ENCODE measurements at regions not wholly inside any gene's neighbourhood (a gene's known extent, or its start where the extent isn't known, plus 50 kb on each side); places are given as distances from the start of the nearest gene placed in this dataset.

DNA sequence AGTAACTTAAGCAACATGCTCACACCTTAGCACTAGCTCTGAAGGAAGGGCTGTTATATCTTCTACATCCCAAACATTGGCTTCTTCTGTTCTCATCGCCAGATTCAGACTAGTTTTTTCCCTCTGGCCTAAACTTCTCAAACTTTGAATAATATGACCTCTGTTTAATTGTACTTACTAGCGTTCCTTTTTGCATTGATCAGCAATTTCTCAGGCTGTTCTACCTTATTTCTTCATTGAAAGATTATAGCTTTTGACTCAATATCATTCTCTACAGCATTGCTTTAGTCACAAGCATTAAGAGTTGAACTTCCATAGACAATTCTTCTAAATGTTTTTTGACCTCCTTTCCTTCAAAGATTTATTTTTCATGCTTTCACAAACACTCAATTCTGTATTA, 659.2 kb downstream of the PCDH7 start:
- ATAC-seq = no peak
- no peak for TF ChIP-seq ARNTL (CRISPR knock-in tag; IDR thresholded peaks at IDR 0.05; ENCODE audit: borderline replicate concordance, low read depth)
- TF ChIP-seq, protein P1, sequence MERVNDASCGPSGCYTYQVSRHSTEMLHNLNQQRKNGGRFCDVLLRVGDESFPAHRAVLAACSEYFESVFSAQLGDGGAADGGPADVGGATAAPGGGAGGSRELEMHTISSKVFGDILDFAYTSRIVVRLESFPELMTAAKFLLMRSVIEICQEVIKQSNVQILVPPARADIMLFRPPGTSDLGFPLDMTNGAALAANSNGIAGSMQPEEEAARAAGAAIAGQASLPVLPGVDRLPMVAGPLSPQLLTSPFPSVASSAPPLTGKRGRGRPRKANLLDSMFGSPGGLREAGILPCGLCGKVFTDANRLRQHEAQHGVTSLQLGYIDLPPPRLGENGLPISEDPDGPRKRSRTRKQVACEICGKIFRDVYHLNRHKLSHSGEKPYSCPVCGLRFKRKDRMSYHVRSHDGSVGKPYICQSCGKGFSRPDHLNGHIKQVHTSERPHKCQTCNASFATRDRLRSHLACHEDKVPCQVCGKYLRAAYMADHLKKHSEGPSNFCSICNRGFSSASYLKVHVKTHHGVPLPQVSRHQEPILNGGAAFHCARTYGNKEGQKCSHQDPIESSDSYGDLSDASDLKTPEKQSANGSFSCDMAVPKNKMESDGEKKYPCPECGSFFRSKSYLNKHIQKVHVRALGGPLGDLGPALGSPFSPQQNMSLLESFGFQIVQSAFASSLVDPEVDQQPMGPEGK (CRISPR knock-in tag; IDR thresholded peaks at IDR 0.05; ENCODE audit: borderline replicate concordance) = no peak
- TF ChIP-seq, protein P2, sequence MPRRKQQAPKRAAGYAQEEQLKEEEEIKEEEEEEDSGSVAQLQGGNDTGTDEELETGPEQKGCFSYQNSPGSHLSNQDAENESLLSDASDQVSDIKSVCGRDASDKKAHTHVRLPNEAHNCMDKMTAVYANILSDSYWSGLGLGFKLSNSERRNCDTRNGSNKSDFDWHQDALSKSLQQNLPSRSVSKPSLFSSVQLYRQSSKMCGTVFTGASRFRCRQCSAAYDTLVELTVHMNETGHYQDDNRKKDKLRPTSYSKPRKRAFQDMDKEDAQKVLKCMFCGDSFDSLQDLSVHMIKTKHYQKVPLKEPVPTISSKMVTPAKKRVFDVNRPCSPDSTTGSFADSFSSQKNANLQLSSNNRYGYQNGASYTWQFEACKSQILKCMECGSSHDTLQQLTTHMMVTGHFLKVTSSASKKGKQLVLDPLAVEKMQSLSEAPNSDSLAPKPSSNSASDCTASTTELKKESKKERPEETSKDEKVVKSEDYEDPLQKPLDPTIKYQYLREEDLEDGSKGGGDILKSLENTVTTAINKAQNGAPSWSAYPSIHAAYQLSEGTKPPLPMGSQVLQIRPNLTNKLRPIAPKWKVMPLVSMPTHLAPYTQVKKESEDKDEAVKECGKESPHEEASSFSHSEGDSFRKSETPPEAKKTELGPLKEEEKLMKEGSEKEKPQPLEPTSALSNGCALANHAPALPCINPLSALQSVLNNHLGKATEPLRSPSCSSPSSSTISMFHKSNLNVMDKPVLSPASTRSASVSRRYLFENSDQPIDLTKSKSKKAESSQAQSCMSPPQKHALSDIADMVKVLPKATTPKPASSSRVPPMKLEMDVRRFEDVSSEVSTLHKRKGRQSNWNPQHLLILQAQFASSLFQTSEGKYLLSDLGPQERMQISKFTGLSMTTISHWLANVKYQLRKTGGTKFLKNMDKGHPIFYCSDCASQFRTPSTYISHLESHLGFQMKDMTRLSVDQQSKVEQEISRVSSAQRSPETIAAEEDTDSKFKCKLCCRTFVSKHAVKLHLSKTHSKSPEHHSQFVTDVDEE (CRISPR knock-in tag; IDR thresholded peaks at IDR 0.05) = no peak
- no peak for TF ChIP-seq ZNF70 (CRISPR knock-in tag; IDR thresholded peaks at IDR 0.05)
- no peak for TF ChIP-seq BACH2 (CRISPR knock-in tag; IDR thresholded peaks at IDR 0.05; ENCODE audit: borderline replicate concordance)
- TF ChIP-seq TOX (CRISPR knock-in tag; IDR thresholded peaks at IDR 0.05; ENCODE audit: borderline replicate concordance) = no peak

DNA sequence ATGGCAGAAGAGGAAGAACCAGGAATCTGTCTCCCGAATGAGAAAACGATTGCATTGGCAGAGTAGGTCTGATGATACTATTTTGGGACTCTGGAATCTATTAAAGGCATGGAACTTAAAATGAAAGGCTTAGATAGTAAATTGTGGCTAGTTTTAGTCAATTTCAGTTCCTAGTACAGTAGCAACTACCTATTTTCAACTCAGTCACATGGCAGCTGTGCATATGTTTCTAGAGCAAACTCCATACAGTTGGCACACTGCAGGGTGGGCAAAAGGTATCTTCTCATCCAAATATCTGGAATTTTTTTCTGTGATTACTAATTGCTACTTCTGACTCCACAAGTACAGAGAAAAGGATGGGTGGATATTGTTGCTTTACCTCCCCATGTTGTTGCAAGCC, 663.6 kb downstream of the PCDH7 start:
- TF ChIP-seq, protein P3, sequence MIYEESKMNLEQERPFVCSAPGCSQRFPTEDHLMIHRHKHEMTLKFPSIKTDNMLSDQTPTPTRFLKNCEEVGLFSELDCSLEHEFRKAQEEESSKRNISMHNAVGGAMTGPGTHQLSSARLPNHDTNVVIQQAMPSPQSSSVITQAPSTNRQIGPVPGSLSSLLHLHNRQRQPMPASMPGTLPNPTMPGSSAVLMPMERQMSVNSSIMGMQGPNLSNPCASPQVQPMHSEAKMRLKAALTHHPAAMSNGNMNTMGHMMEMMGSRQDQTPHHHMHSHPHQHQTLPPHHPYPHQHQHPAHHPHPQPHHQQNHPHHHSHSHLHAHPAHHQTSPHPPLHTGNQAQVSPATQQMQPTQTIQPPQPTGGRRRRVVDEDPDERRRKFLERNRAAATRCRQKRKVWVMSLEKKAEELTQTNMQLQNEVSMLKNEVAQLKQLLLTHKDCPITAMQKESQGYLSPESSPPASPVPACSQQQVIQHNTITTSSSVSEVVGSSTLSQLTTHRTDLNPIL (CRISPR knock-in tag; IDR thresholded peaks at IDR 0.05; ENCODE audit: low read depth) = no peak
- ATAC-seq = no peak

DNA sequence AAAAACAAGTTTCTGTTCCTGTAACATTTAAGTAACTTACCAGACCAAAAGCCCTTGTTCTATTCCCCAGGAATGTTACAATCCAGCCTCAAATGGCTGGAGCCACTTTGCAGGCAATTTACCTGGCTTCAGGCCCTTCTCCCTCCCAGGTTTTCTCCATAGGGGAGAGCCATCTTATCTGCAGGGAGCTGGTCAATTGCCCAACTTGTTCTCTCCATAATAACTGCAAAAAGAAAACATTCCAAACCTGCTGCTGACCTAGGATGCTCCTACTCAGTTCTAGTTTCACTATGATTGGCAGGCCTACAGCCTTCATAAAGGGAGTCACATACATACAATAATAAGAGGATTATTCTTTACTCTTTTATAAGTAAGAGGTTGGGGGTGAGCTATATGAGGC, 670.7 kb downstream of the PCDH7 start:
- no peak for TF ChIP-seq TCF4 (CRISPR knock-in tag; IDR thresholded peaks at IDR 0.05; ENCODE audit: borderline replicate concordance)
- TF ChIP-seq ZFP30 (CRISPR knock-in tag; IDR thresholded peaks at IDR 0.05) = no peak
- no peak for TF ChIP-seq ISL1 (CRISPR knock-in tag; IDR thresholded peaks at IDR 0.05)
- no peak for TF ChIP-seq CSDC2 (CRISPR knock-in tag; IDR thresholded peaks at IDR 0.05)
- no peak for TF ChIP-seq SNAI2 (CRISPR knock-in tag; IDR thresholded peaks at IDR 0.05)
- TF ChIP-seq, protein P1 (CRISPR knock-in tag; IDR thresholded peaks at IDR 0.05; ENCODE audit: borderline replicate concordance) = no peak
- TF ChIP-seq RARB (CRISPR knock-in tag; IDR thresholded peaks at IDR 0.05) = no peak
- TF ChIP-seq ZNF70 (CRISPR knock-in tag; IDR thresholded peaks at IDR 0.05) = no peak
- no peak for ATAC-seq

DNA sequence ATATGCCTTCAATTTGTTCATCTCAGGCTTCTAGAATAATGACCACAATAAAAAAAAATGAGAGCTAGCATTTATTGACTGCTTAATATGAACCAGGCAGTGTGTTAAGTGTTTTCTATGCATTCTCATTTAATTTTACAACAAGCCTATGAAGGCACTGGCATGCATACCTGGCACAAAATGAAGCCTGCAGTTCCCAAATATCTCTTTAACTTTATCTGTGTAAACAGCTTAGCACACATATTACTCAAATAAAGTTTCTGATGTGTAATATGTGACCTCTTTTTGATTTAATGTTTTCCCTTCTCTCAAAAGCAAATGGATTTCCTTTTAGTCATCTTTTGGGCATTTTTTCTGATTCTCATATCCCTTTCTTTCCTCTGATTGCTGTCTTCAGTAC, 671.8 kb downstream of the PCDH7 start:
- no peak for ATAC-seq
- TF ChIP-seq ZNF8 (CRISPR knock-in tag; IDR thresholded peaks at IDR 0.05) = no peak
- no peak for TF ChIP-seq ZC3H10 (CRISPR knock-in tag; IDR thresholded peaks at IDR 0.05)
- no peak for TF ChIP-seq OSR1 (CRISPR knock-in tag; IDR thresholded peaks at IDR 0.05)
- TF ChIP-seq CSDC2 (CRISPR knock-in tag; IDR thresholded peaks at IDR 0.05) = no peak
- no peak for TF ChIP-seq ZFP30 (CRISPR knock-in tag; IDR thresholded peaks at IDR 0.05)
- TF ChIP-seq, protein P4, sequence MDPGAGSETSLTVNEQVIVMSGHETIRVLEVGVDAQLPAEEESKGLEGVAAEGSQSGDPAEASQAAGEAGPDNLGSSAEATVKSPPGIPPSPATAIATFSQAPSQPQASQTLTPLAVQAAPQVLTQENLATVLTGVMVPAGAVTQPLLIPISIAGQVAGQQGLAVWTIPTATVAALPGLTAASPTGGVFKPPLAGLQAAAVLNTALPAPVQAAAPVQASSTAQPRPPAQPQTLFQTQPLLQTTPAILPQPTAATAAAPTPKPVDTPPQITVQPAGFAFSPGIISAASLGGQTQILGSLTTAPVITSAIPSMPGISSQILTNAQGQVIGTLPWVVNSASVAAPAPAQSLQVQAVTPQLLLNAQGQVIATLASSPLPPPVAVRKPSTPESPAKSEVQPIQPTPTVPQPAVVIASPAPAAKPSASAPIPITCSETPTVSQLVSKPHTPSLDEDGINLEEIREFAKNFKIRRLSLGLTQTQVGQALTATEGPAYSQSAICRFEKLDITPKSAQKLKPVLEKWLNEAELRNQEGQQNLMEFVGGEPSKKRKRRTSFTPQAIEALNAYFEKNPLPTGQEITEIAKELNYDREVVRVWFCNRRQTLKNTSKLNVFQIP (CRISPR knock-in tag; IDR thresholded peaks at IDR 0.05; ENCODE audit: borderline replicate concordance, low read depth) = no peak
- no peak for TF ChIP-seq RARB (CRISPR knock-in tag; IDR thresholded peaks at IDR 0.05)
- TF ChIP-seq ZNF565 (CRISPR knock-in tag; conservative IDR thresholded peaks at IDR 0.05; ENCODE audit: low read depth) = no peak
- no peak for TF ChIP-seq GLIS3 (CRISPR knock-in tag; IDR thresholded peaks at IDR 0.05)
- TF ChIP-seq ZFP3 (CRISPR knock-in tag; IDR thresholded peaks at IDR 0.05) = no peak
- no peak for TF ChIP-seq TCF4 (CRISPR knock-in tag; IDR thresholded peaks at IDR 0.05; ENCODE audit: borderline replicate concordance)
- TF ChIP-seq SNAI2 (CRISPR knock-in tag; IDR thresholded peaks at IDR 0.05) = no peak
- TF ChIP-seq TOX (CRISPR knock-in tag; IDR thresholded peaks at IDR 0.05; ENCODE audit: borderline replicate concordance) = no peak
- TF ChIP-seq, protein P5, sequence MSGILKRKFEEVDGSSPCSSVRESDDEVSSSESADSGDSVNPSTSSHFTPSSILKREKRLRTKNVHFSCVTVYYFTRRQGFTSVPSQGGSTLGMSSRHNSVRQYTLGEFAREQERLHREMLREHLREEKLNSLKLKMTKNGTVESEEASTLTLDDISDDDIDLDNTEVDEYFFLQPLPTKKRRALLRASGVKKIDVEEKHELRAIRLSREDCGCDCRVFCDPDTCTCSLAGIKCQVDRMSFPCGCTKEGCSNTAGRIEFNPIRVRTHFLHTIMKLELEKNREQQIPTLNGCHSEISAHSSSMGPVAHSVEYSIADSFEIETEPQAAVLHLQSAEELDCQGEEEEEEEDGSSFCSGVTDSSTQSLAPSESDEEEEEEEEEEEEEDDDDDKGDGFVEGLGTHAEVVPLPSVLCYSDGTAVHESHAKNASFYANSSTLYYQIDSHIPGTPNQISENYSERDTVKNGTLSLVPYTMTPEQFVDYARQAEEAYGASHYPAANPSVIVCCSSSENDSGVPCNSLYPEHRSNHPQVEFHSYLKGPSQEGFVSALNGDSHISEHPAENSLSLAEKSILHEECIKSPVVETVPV (CRISPR knock-in tag; IDR thresholded peaks at IDR 0.05) = no peak
- TF ChIP-seq, protein P2 (CRISPR knock-in tag; IDR thresholded peaks at IDR 0.05) = no peak
- TF ChIP-seq BACH2 (CRISPR knock-in tag; IDR thresholded peaks at IDR 0.05; ENCODE audit: borderline replicate concordance) = no peak
- no peak for TF ChIP-seq ARNTL (CRISPR knock-in tag; IDR thresholded peaks at IDR 0.05; ENCODE audit: borderline replicate concordance, low read depth)

Measured in SK-N-SH treated with all-trans-retinoic acid at 6 μM for 48 hours (cell line).